ENCODE measurements at regions not wholly inside any gene's neighbourhood (a gene's known extent, or its start where the extent isn't known, plus 50 kb on each side); places are given as distances from the start of the nearest gene placed in this dataset.

GRCh38 chr4:151540728-151541388, 131.9 kb downstream of the FHIP1A start:
- H4K20me1 ChIP-seq (ENCODE audit: insufficient read depth) = no peaks in the 10 kb centered on the region
- DNase-seq (ENCODE audit: low read depth, low spot score) (peak; percentile 59), ATAC-seq (peak; percentile 81)
- H3K4me1 ChIP-seq (ENCODE audit: control insufficient read depth in 1 of 2, insufficient read depth in 2 of 2, low read length in 2 of 2) = peaks cover 28% of the 10 kb centered on the region in 2 experiments
- no peaks in the 10 kb centered on the region for H3K9me3 ChIP-seq (ENCODE audit: control insufficient read depth in 1 of 2, insufficient read depth in 1 of 2, low read depth in 1 of 2, low read length in 2 of 2)
- H3K27me3 ChIP-seq (ENCODE audit: insufficient read depth, low read length) = no peaks in the 10 kb centered on the region
- CTCF ChIA-PET = interaction anchor here (1.0 to 1.7 kb wide), 3 partner anchors 9 to 63 kb away, joined by 3 to 5 read pairs (median 4); no protein-coding TSS in a partner anchor
- no peaks in the 10 kb centered on the region for H3K9me2 ChIP-seq (ENCODE audit: insufficient read depth)
- BruUV-seq (replicated peaks) = no TSS peak
- H3K9ac ChIP-seq (ENCODE audit: low read length) = peak overlapping the region; percentile 12
- peak overlapping the region; percentile 65 for H3K4me2 ChIP-seq (ENCODE audit: low read length)
- no peaks in the 10 kb centered on the region for H3K36me3 ChIP-seq (ENCODE audit: control insufficient read depth in 1 of 2, insufficient read depth in 2 of 2, low read length in 2 of 2)
- POLR2A ChIA-PET = no interaction called here
- peak overlapping the region; percentile 36; the same call in 1 of the 2 replicates for H3K27ac ChIP-seq (ENCODE audit: low read depth, low read length)
- no peak overlapping the region for H2AFZ ChIP-seq (ENCODE audit: low read depth, low read length, poor library complexity, severe bottlenecking)
- peak overlapping the region in 1 of 2 experiments; percentile 6; a peak in 1 of 4 replicates for H3K4me3 ChIP-seq (replicated peaks in 1 of 2; ENCODE audit: low read depth in 1 of 2, low read length in 2 of 2)
- intact Hi-C loops (cut with micrococcal nuclease) = no loop called here
- RAD21 ChIA-PET (ENCODE audit: low non-redundant PET in 1 of 2, low total read pairs in 2 of 2, uncharacterized antibody in 2 of 2, unreplicated experiment in 2 of 2) = no interaction called here
- no peaks in the 10 kb centered on the region for H3K79me2 ChIP-seq (ENCODE audit: insufficient read depth, low read length)
- TF ChIP-seq EGR1 (IDR thresholded peaks at IDR 0.05; ENCODE audit: low read depth) = no peak
- TF ChIP-seq JUND (IDR thresholded peaks at IDR 0.05) = peak; percentile 49
- TF ChIP-seq, protein P1, sequence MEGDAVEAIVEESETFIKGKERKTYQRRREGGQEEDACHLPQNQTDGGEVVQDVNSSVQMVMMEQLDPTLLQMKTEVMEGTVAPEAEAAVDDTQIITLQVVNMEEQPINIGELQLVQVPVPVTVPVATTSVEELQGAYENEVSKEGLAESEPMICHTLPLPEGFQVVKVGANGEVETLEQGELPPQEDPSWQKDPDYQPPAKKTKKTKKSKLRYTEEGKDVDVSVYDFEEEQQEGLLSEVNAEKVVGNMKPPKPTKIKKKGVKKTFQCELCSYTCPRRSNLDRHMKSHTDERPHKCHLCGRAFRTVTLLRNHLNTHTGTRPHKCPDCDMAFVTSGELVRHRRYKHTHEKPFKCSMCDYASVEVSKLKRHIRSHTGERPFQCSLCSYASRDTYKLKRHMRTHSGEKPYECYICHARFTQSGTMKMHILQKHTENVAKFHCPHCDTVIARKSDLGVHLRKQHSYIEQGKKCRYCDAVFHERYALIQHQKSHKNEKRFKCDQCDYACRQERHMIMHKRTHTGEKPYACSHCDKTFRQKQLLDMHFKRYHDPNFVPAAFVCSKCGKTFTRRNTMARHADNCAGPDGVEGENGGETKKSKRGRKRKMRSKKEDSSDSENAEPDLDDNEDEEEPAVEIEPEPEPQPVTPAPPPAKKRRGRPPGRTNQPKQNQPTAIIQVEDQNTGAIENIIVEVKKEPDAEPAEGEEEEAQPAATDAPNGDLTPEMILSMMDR (IDR thresholded peaks at IDR 0.05 in 2 of 3, conservative IDR thresholded peaks at IDR 0.05 in 1 of 3; ENCODE audit: borderline replicate concordance in 1 of 3, insufficient read depth in 1 of 3, low read depth in 2 of 3, low read length in 2 of 3) = no peak
- no peak for TF ChIP-seq SRF (IDR thresholded peaks at IDR 0.05; ENCODE audit: low read depth)
- no peak for TF ChIP-seq EZH2phosphoT487 (IDR thresholded peaks at IDR 0.05; ENCODE audit: borderline replicate concordance)
- TF ChIP-seq SP1 (IDR thresholded peaks at IDR 0.05; ENCODE audit: low read depth) = no peak
- no peak for TF ChIP-seq YY1 (IDR thresholded peaks at IDR 0.05; ENCODE audit: extremely low read depth, insufficient replicate concordance, low read depth, low read length)
- no peak for TF ChIP-seq EZH2 (IDR thresholded peaks at IDR 0.05)
- TF ChIP-seq ZFX (IDR thresholded peaks at IDR 0.05) = no peak
- no peak for TF ChIP-seq POLR2A (IDR thresholded peaks at IDR 0.05; ENCODE audit: borderline replicate concordance, extremely low read depth, insufficient read depth, insufficient read length)
- TF ChIP-seq CBX3 (IDR thresholded peaks at IDR 0.05; ENCODE audit: low read depth) = no peak
- no peak for TF ChIP-seq SIN3A (IDR thresholded peaks at IDR 0.05; ENCODE audit: low read depth)
- TF ChIP-seq POLR2AphosphoS5 (IDR thresholded peaks at IDR 0.05; ENCODE audit: low read depth, low read length) = no peak
- 0 out of 2 replicates have a peak, but pooled peaks have one; percentile 9 for TF ChIP-seq ELF1 (IDR thresholded peaks at IDR 0.05; ENCODE audit: borderline replicate concordance, low read depth)
- TF ChIP-seq, protein P2, sequence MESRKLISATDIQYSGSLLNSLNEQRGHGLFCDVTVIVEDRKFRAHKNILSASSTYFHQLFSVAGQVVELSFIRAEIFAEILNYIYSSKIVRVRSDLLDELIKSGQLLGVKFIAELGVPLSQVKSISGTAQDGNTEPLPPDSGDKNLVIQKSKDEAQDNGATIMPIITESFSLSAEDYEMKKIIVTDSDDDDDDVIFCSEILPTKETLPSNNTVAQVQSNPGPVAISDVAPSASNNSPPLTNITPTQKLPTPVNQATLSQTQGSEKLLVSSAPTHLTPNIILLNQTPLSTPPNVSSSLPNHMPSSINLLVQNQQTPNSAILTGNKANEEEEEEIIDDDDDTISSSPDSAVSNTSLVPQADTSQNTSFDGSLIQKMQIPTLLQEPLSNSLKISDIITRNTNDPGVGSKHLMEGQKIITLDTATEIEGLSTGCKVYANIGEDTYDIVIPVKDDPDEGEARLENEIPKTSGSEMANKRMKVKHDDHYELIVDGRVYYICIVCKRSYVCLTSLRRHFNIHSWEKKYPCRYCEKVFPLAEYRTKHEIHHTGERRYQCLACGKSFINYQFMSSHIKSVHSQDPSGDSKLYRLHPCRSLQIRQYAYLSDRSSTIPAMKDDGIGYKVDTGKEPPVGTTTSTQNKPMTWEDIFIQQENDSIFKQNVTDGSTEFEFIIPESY (IDR thresholded peaks at IDR 0.05; ENCODE audit: extremely low read depth, insufficient replicate concordance, low read length) = no peak
- peak; percentile 67 for TF ChIP-seq FOSL1 (IDR thresholded peaks at IDR 0.05; ENCODE audit: low read depth)
- TF ChIP-seq RAD21 (IDR thresholded peaks at IDR 0.05; ENCODE audit: low read depth) = no peak
- peak; percentile 57 for TF ChIP-seq MAX (IDR thresholded peaks at IDR 0.05)
- TF ChIP-seq CEBPB (IDR thresholded peaks at IDR 0.05; ENCODE audit: low read depth) = no peak; the same call in 1 of the 2 replicates
- no peak for TF ChIP-seq TCF7L2 (IDR thresholded peaks at IDR 0.05; ENCODE audit: borderline replicate concordance, extremely low read depth, insufficient read depth, insufficient read length)
- no peak for TF ChIP-seq REST (IDR thresholded peaks at IDR 0.05; ENCODE audit: low read depth)
